HEK293 (cell line): ENCODE measurements at regions not wholly inside any gene's neighbourhood (a gene's known extent, or its start where the extent isn't known, plus 50 kb on each side); places are given as distances from the start of the nearest gene placed in this dataset.
A peak's percentile ranks its signal among the peaks of the same experiment; 100 is the strongest.

ENCODE experiments used
- CTCF ChIA-PET: fragments of 350-600 bp; formaldehyde crosslinking; extraction: SDS; loops from one replicate; lab custom pipeline; 2021; ENCODE audit warnings: antibody characterized with exemption; lab: Yijun Ruan, JAX
- POLR2A ChIA-PET: fragments of 300-600 bp; formaldehyde crosslinking; extraction: SDS; loops from one replicate; lab custom pipeline; 2020; ENCODE audit warnings: antibody characterized with exemption, inconsistent platforms; lab: Yijun Ruan, JAX
- H3K27ac ChIP-seq: fragments of 200-500 bp; sonication (Bioruptor generic); 2 replicates; pipeline ENCODE4 v1.5.1; 2014; ENCODE audit warnings: low read depth, low read length, control low read depth, inconsistent platforms; ENCODE audit errors: extremely low read depth
- H3K36me3 ChIP-seq, 2 experiments: fragments of 200-500 bp in 1 of 2; sonication (Bioruptor generic) in 1 of 2; 1 replicate in 1 of 2; 2 replicates in 1 of 2; pipeline ENCODE4 v1.5.1; 2014 to 2017; ENCODE audit warnings: inconsistent platforms in 2 of 2, low read length in 2 of 2; ENCODE audit not compliant: control insufficient read depth in 2 of 2, insufficient read depth in 1 of 2
- H3K4me1 ChIP-seq: fragments of 200-500 bp; sonication (Bioruptor generic); 2 replicates; pipeline ENCODE4 v1.5.1; 2014; ENCODE audit warnings: mild to moderate bottlenecking, low read length, inconsistent platforms; ENCODE audit not compliant: control insufficient read depth, insufficient read depth
- H3K4me3 ChIP-seq: 2 replicates; pipeline ENCODE4 v1.5.1; 2011; ENCODE audit warnings: low read depth, mild to moderate bottlenecking, control low read depth, low read length, moderate library complexity
- H3K9me3 ChIP-seq: fragments of 200-500 bp; sonication (Bioruptor generic); 2 replicates; pipeline ENCODE4 v1.5.1; 2014; ENCODE audit warnings: low read depth, low read length, inconsistent platforms; ENCODE audit not compliant: control insufficient read depth, insufficient read depth
- CTCF ChIP-seq: fragments of 450-650 bp; formaldehyde crosslinking; IDR thresholded peaks from 2 replicates; pipeline ENCODE4 v1.5.1; 2016; ENCODE audit warnings: missing biosample characterization, missing genetic modification characterization
- MEIS1 ChIP-seq: sonication (generic); formaldehyde crosslinking; IDR thresholded peaks from 2 replicates; pipeline ENCODE4 v1.8.1; 2022; ENCODE audit warnings: missing genetic modification reagents, mild to moderate bottlenecking, borderline replicate concordance
- PRDM10 ChIP-seq: fragments of 450-650 bp; formaldehyde crosslinking; IDR thresholded peaks from 2 replicates; pipeline ENCODE4 v1.5.1; 2016; ENCODE audit warnings: missing biosample characterization, missing genetic modification characterization
- SALL2 ChIP-seq: fragments of 450-650 bp; formaldehyde crosslinking; IDR thresholded peaks from 2 replicates; pipeline ENCODE4 v1.5.0; 2017; ENCODE audit warnings: missing biosample characterization, mild to moderate bottlenecking, missing genetic modification characterization, borderline replicate concordance
- SCRT2 ChIP-seq: fragments of 450-650 bp; formaldehyde crosslinking; IDR thresholded peaks from 2 replicates; pipeline ENCODE4 v1.5.1; 2016; ENCODE audit warnings: missing biosample characterization, missing genetic modification characterization
- TCF7L2 ChIP-seq: IDR thresholded peaks from 2 replicates; pipeline ENCODE4 v1.6.1; 2011; ENCODE audit warnings: low read depth, mild to moderate bottlenecking, inconsistent platforms, low read length, moderate library complexity, borderline replicate concordance
- TRIM28 ChIP-seq: IDR thresholded peaks from 2 replicates; pipeline ENCODE4 v1.6.1; 2011; ENCODE audit warnings: low read length, control low read depth, borderline replicate concordance
- ZBTB10 ChIP-seq: fragments of 450-650 bp; formaldehyde crosslinking; IDR thresholded peaks from 2 replicates; pipeline ENCODE4 v1.5.1; 2016; ENCODE audit warnings: missing biosample characterization, missing genetic modification characterization
- ZNF10 ChIP-seq: fragments of 450-650 bp; formaldehyde crosslinking; IDR thresholded peaks from 2 replicates; pipeline ENCODE4 v1.5.1; 2017; ENCODE audit warnings: missing biosample characterization, missing genetic modification characterization
- ZNF112 ChIP-seq: fragments of 450-650 bp; formaldehyde crosslinking; IDR thresholded peaks from 2 replicates; pipeline ENCODE4 v1.5.0; 2017; ENCODE audit warnings: missing biosample characterization, missing genetic modification characterization
- ZNF140 ChIP-seq: fragments of 450-650 bp; formaldehyde crosslinking; IDR thresholded peaks from 2 replicates; pipeline ENCODE4 v1.5.1; 2016; ENCODE audit warnings: missing biosample characterization, missing genetic modification characterization
- ZNF341 ChIP-seq: fragments of 450-650 bp; formaldehyde crosslinking; IDR thresholded peaks from 2 replicates; pipeline ENCODE4; 2016; ENCODE audit warnings: low read depth, missing biosample characterization, missing genetic modification characterization
- ZNF354C ChIP-seq: fragments of 450-650 bp; formaldehyde crosslinking; IDR thresholded peaks from 2 replicates; pipeline ENCODE4 v1.5.1; 2016; ENCODE audit warnings: missing biosample characterization, missing genetic modification characterization, low read depth, borderline replicate concordance
- ZNF416 ChIP-seq: fragments of 450-650 bp; formaldehyde crosslinking; IDR thresholded peaks from 2 replicates; pipeline ENCODE4 v1.5.1; 2016; ENCODE audit warnings: missing biosample characterization, missing genetic modification characterization
- ZNF449 ChIP-seq: fragments of 450-650 bp; formaldehyde crosslinking; IDR thresholded peaks from 2 replicates; pipeline ENCODE4 v1.5.1; 2017; ENCODE audit warnings: missing biosample characterization, mild to moderate bottlenecking, missing genetic modification characterization, moderate library complexity
- ZNF530 ChIP-seq: fragments of 450-650 bp; formaldehyde crosslinking; IDR thresholded peaks from 2 replicates; pipeline ENCODE4 v1.5.1; 2016; ENCODE audit warnings: low read depth, missing biosample characterization, missing genetic modification characterization
- ZNF626 ChIP-seq: fragments of 450-650 bp; sonication (Bioruptor Pico); formaldehyde crosslinking; IDR thresholded peaks from 2 replicates; pipeline ENCODE4 v1.5.1; 2018; ENCODE audit warnings: missing biosample characterization, missing genetic modification characterization, inconsistent platforms
- ZSCAN23 ChIP-seq: fragments of 450-650 bp; formaldehyde crosslinking; IDR thresholded peaks from 2 replicates; pipeline ENCODE4 v1.5.1; 2016; ENCODE audit warnings: missing biosample characterization, missing genetic modification characterization
- TF ChIP-seq, protein P1 (sequence below): fragments of 450-650 bp; formaldehyde crosslinking; IDR thresholded peaks from 2 replicates; pipeline ENCODE4 v1.5.1; 2016; ENCODE audit warnings: missing biosample characterization, missing genetic modification characterization
- TF ChIP-seq, protein P2 (sequence below): fragments of 450-650 bp; formaldehyde crosslinking; IDR thresholded peaks from 2 replicates; pipeline ENCODE4; 2016; ENCODE audit warnings: missing biosample characterization, missing genetic modification characterization
- TF ChIP-seq, protein P3 (sequence below): fragments of 450-650 bp; formaldehyde crosslinking; IDR thresholded peaks from 2 replicates; pipeline ENCODE4 v1.5.1; 2016; ENCODE audit warnings: missing biosample characterization, missing genetic modification characterization

- ChIA-PET CTCF (interaction anchor here (0.6 to 1.3 kb wide), 2 partner anchors 12 to 49 kb away, joined by 4 to 8 read pairs; no protein-coding TSS in a partner anchor), POLR2A (no interaction called here)
- Histone ChIP-seq H3K9me3 (no peaks in the 10 kb centered on the region), H3K4me3 (no peak overlapping the region), H3K27ac (no peak overlapping the region), H3K4me1 (no peaks in the 10 kb centered on the region), H3K36me3 (no peaks in the 10 kb centered on the region)
- TF ChIP-seq, protein P1, sequence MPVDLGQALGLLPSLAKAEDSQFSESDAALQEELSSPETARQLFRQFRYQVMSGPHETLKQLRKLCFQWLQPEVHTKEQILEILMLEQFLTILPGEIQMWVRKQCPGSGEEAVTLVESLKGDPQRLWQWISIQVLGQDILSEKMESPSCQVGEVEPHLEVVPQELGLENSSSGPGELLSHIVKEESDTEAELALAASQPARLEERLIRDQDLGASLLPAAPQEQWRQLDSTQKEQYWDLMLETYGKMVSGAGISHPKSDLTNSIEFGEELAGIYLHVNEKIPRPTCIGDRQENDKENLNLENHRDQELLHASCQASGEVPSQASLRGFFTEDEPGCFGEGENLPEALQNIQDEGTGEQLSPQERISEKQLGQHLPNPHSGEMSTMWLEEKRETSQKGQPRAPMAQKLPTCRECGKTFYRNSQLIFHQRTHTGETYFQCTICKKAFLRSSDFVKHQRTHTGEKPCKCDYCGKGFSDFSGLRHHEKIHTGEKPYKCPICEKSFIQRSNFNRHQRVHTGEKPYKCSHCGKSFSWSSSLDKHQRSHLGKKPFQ (tag by site-specific recombination) = no peak
- TF ChIP-seq PRDM10 (no peak), CTCF (tag by site-specific recombination) (0 out of 2 replicates have a peak, but pooled peaks have one; percentile 12)
Measured at GRCh38 chr1:195376190-195376589, 1232.0 kb downstream of the KCNT2 start.

DNA sequence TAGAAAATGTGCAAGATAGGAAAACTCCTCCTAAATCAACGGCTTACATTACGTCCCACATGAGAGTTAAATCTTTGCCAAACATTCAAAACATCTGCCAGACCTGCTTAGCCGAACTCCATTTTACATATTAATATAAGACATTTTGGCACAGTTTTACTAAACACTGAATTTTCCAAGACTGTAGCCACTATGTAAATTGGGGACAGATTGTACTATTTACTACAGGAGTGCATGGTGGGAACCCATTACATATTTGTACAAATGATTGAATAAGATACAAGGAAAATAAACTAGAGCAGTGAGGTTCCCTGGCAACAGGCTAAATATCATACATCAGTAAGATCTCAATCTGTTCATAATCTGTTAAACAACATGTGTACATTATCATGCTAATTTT, 1234.4 kb downstream of the KCNT2 start:
- Histone ChIP-seq H3K9me3 (no peaks in the 10 kb centered on the region), H3K36me3 (no peaks in the 10 kb centered on the region), H3K27ac (no peak overlapping the region), H3K4me3 (no peak overlapping the region), H3K4me1 (no peaks in the 10 kb centered on the region)
- ChIA-PET CTCF (no interaction called here), POLR2A (no interaction called here)
- TF ChIP-seq TRIM28 = no peak
- TF ChIP-seq ZNF10 (tag by site-specific recombination) = no peak
- TF ChIP-seq ZNF112 = no peak
- TF ChIP-seq, protein P2, sequence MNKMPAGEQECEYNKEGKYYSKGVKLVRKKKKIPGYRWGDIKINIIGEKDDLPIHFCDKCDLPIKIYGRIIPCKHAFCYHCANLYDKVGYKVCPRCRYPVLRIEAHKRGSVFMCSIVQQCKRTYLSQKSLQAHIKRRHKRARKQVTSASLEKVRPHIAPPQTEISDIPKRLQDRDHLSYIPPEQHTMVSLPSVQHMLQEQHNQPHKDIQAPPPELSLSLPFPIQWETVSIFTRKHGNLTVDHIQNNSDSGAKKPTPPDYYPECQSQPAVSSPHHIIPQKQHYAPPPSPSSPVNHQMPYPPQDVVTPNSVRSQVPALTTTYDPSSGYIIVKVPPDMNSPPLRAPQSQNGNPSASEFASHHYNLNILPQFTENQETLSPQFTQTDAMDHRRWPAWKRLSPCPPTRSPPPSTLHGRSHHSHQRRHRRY (tag by site-specific recombination) = no peak
- no peak for TF ChIP-seq ZNF416 (tag by site-specific recombination)
- no peak for TF ChIP-seq ZBTB10
- TF ChIP-seq TCF7L2 = no peak
- TF ChIP-seq ZSCAN23 (tag by site-specific recombination) = no peak
- no peak for TF ChIP-seq ZNF140 (tag by site-specific recombination)
- no peak for TF ChIP-seq ZNF341 (tag by site-specific recombination)
- TF ChIP-seq ZNF449 (tag by site-specific recombination) = no peak
- no peak for TF ChIP-seq ZNF530 (tag by site-specific recombination)
- TF ChIP-seq, protein P3, sequence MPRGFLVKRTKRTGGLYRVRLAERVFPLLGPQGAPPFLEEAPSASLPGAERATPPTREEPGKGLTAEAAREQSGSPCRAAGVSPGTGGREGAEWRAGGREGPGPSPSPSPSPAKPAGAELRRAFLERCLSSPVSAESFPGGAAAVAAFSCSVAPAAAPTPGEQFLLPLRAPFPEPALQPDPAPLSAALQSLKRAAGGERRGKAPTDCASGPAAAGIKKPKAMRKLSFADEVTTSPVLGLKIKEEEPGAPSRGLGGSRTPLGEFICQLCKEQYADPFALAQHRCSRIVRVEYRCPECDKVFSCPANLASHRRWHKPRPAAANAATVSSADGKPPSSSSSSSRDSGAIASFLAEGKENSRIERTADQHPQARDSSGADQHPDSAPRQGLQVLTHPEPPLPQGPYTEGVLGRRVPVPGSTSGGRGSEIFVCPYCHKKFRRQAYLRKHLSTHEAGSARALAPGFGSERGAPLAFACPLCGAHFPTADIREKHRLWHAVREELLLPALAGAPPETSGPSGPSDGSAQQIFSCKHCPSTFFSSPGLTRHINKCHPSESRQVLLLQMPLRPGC (tag by site-specific recombination) = no peak
- TF ChIP-seq ZNF626 (tag by site-specific recombination) = no peak
- no peak for TF ChIP-seq ZNF354C (tag by site-specific recombination)
- no peak for TF ChIP-seq SCRT2 (tag by site-specific recombination)
- no peak for TF ChIP-seq MEIS1
- no peak for TF ChIP-seq SALL2 (tag by site-specific recombination)
